Astrocyte of the spinal cord (primary cell): ENCODE measurements at regions not wholly inside any gene's neighbourhood (a gene's known extent, or its start where the extent isn't known, plus 50 kb on each side); places are given as distances from the start of the nearest gene placed in this dataset.

Experiments
- DNase-seq: peaks from one replicate; pipeline ENCODE4 v3.0.0; 2011; ENCODE audit warnings: low read depth, low spot score
- H3K4me3 ChIP-seq: 2 replicates; pipeline ENCODE4 v1.5.1; 2011; ENCODE audit warnings: low read depth, mild to moderate bottlenecking, low read length, moderate library complexity
- CTCF ChIP-seq: IDR thresholded peaks from 2 replicates; pipeline ENCODE4 v1.5.1; 2012; ENCODE audit warnings: low read depth, mild to moderate bottlenecking, low read length, inconsistent platforms
- in situ Hi-C: cut with HindIII; loops from 2 replicates; pipeline ENCODE4 v1.10.0; 2017; ENCODE audit warnings: low sequenced_read_pairs

- no peak overlapping the region for H3K4me3 ChIP-seq
- TF ChIP-seq CTCF: no peak
- in situ Hi-C loops: no loop called here
- no peak for DNase-seq
Observed at GRCh38 chr18:76771192-76771799, 51.1 kb upstream of the ZNF236 start.

GRCh38 chr18:76767954-76768353 lies 54.4 kb upstream of the ZNF236 start:
- in situ Hi-C loops: no loop called here
- DNase-seq: no peak
- no peak for TF ChIP-seq CTCF
- H3K4me3 ChIP-seq: no peak overlapping the region

GRCh38 chr18:76766429-76766828 lies 55.9 kb upstream of the ZNF236 start:
- H3K4me3 ChIP-seq: no peak overlapping the region
- in situ Hi-C loops: no loop called here
- no peak for DNase-seq
- TF ChIP-seq CTCF: no peak

GRCh38 chr18:76765649-76766048 lies 56.7 kb upstream of the ZNF236 start:
- no peak for TF ChIP-seq CTCF
- peak; percentile 29 for DNase-seq
- H3K4me3 ChIP-seq: no peak overlapping the region
- in situ Hi-C loops: no loop called here

GRCh38 chr18:76764291-76764901 lies 58.0 kb upstream of the ZNF236 start:
- TF ChIP-seq CTCF: no peak
- in situ Hi-C loops: no loop called here
- DNase-seq: no peak
- no peak overlapping the region for H3K4me3 ChIP-seq

- no peak for TF ChIP-seq CTCF
- H3K4me3 ChIP-seq: no peak overlapping the region
- in situ Hi-C loops: no loop called here
- DNase-seq: no peak
Observed at GRCh38 chr18:76759056-76759455, 63.3 kb upstream of the ZNF236 start.
